H1 (cell line): ENCODE measurements at regions not wholly inside any gene's neighbourhood (a gene's known extent, or its start where the extent isn't known, plus 50 kb on each side); places are given as distances from the start of the nearest gene placed in this dataset.

Source experiments
- CTCF ChIA-PET: fragments of 300-600 bp; sonication (Branson Sonifier 250); formaldehyde crosslinking; loops from one replicate; lab custom pipeline; 2021; ENCODE audit not compliant: partially characterized antibody; lab: Charles Lee
- POLR2A ChIA-PET: fragments of 300-600 bp; sonication (Branson Sonifier 250); formaldehyde crosslinking; loops from one replicate; lab custom pipeline; 2021; ENCODE audit warnings: inconsistent platforms; ENCODE audit not compliant: partially characterized antibody; lab: Charles Lee
- DNase-seq, 2 experiments: peaks; one replicate each; pipeline versions ENCODE4 v3.0.0 to v3.0.0-alpha.2; 2010 to 2022; ENCODE audit warnings: low spot score in 2 of 2, low read depth in 1 of 2, mixed read lengths in 1 of 2
- FAIRE-seq: peaks from 2 replicates; lab custom pipeline; 2011; peaks lifted over from hg19 to GRCh38; lab: Jason Lieb, UNC
- H2AFZ ChIP-seq: 2 replicates; pipeline ENCODE4 v1.8.1; 2012; ENCODE audit warnings: low read length, inconsistent platforms
- H2AK5ac ChIP-seq: 2 replicates; pipeline ENCODE4 v1.6.1; 2013; ENCODE audit warnings: low read depth, low read length
- H2BK120ac ChIP-seq: replicated peaks from 2 replicates; pipeline ENCODE3; 2013; ENCODE audit warnings: low read depth, low read length, inconsistent platforms
- H2BK12ac ChIP-seq: 2 replicates; pipeline ENCODE4 v1.6.1; 2013; ENCODE audit warnings: low read depth, low read length
- H2BK15ac ChIP-seq: 2 replicates; pipeline ENCODE4 v1.6.1; 2013; ENCODE audit warnings: low read length
- H2BK20ac ChIP-seq: 2 replicates; pipeline ENCODE4 v1.6.1; 2013; ENCODE audit warnings: low read length
- H2BK5ac ChIP-seq: 2 replicates; pipeline ENCODE4 v1.6.1; 2013; ENCODE audit warnings: low read depth, low read length
- H3K14ac ChIP-seq: 2 replicates; pipeline ENCODE4 v1.6.1; 2013; ENCODE audit warnings: inconsistent platforms; ENCODE audit not compliant: insufficient read length
- H3K18ac ChIP-seq: 2 replicates; pipeline ENCODE4 v1.6.1; 2013; ENCODE audit warnings: low read length; ENCODE audit errors: extremely low read depth
- H3K23ac ChIP-seq: 2 replicates; pipeline ENCODE4 v1.6.1; 2013; ENCODE audit warnings: inconsistent platforms; ENCODE audit not compliant: insufficient read length
- H3K23me2 ChIP-seq: 2 replicates; pipeline ENCODE4 v1.6.1; 2013; ENCODE audit warnings: low read depth, low read length
- H3K27ac ChIP-seq: 2 replicates; pipeline ENCODE4 v1.6.1; 2011; ENCODE audit warnings: low read depth, low read length, inconsistent platforms
- H3K27me3 ChIP-seq, 4 experiments: replicated peaks in 1 of 4; 1 replicate in 1 of 4; 2 replicates in 3 of 4; pipeline versions ENCODE4 v1.6.1 to v1.8.1; 2011 to 2013; ENCODE audit warnings: low read length in 3 of 4, mild to moderate bottlenecking in 3 of 4, inconsistent platforms in 2 of 4, mixed read lengths in 2 of 4, moderate library complexity in 1 of 4; ENCODE audit not compliant: control insufficient read depth in 3 of 4, insufficient read depth in 3 of 4; ENCODE audit errors: extremely low read depth in 1 of 4
- H3K36me3 ChIP-seq, 4 experiments: 2 replicates each; pipeline versions ENCODE4 v1.6.1 to v1.8.1; 2011 to 2013; ENCODE audit warnings: mild to moderate bottlenecking in 4 of 4, low read length in 3 of 4, moderate library complexity in 2 of 4, control low read depth in 1 of 4, inconsistent platforms in 1 of 4; ENCODE audit not compliant: insufficient read depth in 4 of 4, control insufficient read depth in 2 of 4
- H3K4ac ChIP-seq: replicated peaks from 2 replicates; pipeline ENCODE3; 2013; ENCODE audit warnings: low read length, low read depth, mixed read lengths, inconsistent platforms; ENCODE audit not compliant: insufficient read length
- H3K4me1 ChIP-seq, 4 experiments: replicated peaks in 1 of 4; 1 replicate in 1 of 4; 2 replicates in 3 of 4; pipeline versions ENCODE4 v1.6.1 to v1.8.1; 2011 to 2013; ENCODE audit warnings: low read length in 3 of 4, inconsistent platforms in 2 of 4, mixed read lengths in 1 of 4; ENCODE audit not compliant: insufficient read depth in 4 of 4, control insufficient read depth in 3 of 4
- H3K4me2 ChIP-seq, 2 experiments: 2 replicates each; pipeline versions ENCODE4 v1.6.1 to v1.8.1; 2011 to 2013; ENCODE audit warnings: low read depth in 2 of 2, low read length in 2 of 2, control low read depth in 1 of 2, inconsistent platforms in 1 of 2, mild to moderate bottlenecking in 1 of 2; ENCODE audit not compliant: insufficient read depth in 1 of 2
- H3K4me3 ChIP-seq, 4 experiments: fragments of 200-600, 300-600 bp in 1 of 4; sonication (generic), shearing (Covaris generic), sonication (Bioruptor Twin) in 1 of 4; 2 replicates each; pipeline versions ENCODE4 v1.5.1 to v1.8.1; 2011 to 2016; ENCODE audit warnings: low read length in 4 of 4, low read depth in 3 of 4, control low read depth in 2 of 4, inconsistent platforms in 2 of 4, mild to moderate bottlenecking in 2 of 4, mixed read lengths in 1 of 4, moderate library complexity in 1 of 4; ENCODE audit not compliant: insufficient read depth in 2 of 4; ENCODE audit errors: extremely low read depth in 1 of 4
- H3K56ac ChIP-seq: replicated peaks from 2 replicates; pipeline ENCODE3; 2013; ENCODE audit warnings: low read depth, mild to moderate bottlenecking, mixed read lengths, low read length, inconsistent platforms; ENCODE audit not compliant: insufficient read length
- H3K79me1 ChIP-seq: 2 replicates; pipeline ENCODE4 v1.6.1; 2013; ENCODE audit warnings: low read depth, low read length, control low read depth
- H3K79me2 ChIP-seq, 2 experiments: 2 replicates each; pipeline versions ENCODE4 v1.6.1 to v1.8.1; 2012 to 2013; ENCODE audit warnings: low read length in 2 of 2, mild to moderate bottlenecking in 2 of 2, inconsistent platforms in 1 of 2; ENCODE audit not compliant: insufficient read depth in 2 of 2, control insufficient read depth in 1 of 2
- H3K9ac ChIP-seq, 4 experiments: replicated peaks in 1 of 4; 1 replicate in 1 of 4; 2 replicates in 3 of 4; pipeline versions ENCODE4 v1.6.1 to v1.8.1; 2011 to 2013; ENCODE audit warnings: low read depth in 3 of 4, low read length in 3 of 4, control low read depth in 2 of 4, mild to moderate bottlenecking in 2 of 4, moderate library complexity in 2 of 4, inconsistent platforms in 1 of 4; ENCODE audit errors: extremely low read depth in 1 of 4
- H3K9me3 ChIP-seq, 2 experiments: 2 replicates each; pipeline versions ENCODE4 v1.6.1 to v1.8.1; 2012 to 2013; ENCODE audit warnings: mild to moderate bottlenecking in 2 of 2, moderate library complexity in 2 of 2, control low read depth in 1 of 2, inconsistent platforms in 1 of 2, low read depth in 1 of 2, low read length in 1 of 2, mixed read lengths in 1 of 2; ENCODE audit not compliant: insufficient read depth in 2 of 2
- H4K20me1 ChIP-seq, 2 experiments: replicated peaks in 1 of 2; 2 replicates each; pipeline versions ENCODE3 to v1.8.1; 2011 to 2013; ENCODE audit warnings: inconsistent platforms in 2 of 2, low read length in 2 of 2, mild to moderate bottlenecking in 1 of 2; ENCODE audit not compliant: insufficient read depth in 2 of 2, control insufficient read depth in 1 of 2
- H4K5ac ChIP-seq: 2 replicates; pipeline ENCODE4 v1.6.1; 2013; ENCODE audit warnings: low read length, low read depth, mixed read lengths, inconsistent platforms; ENCODE audit not compliant: insufficient read length
- H4K8ac ChIP-seq: 2 replicates; pipeline ENCODE4 v1.8.0; 2013; ENCODE audit warnings: mild to moderate bottlenecking, moderate library complexity, low read length, inconsistent platforms; ENCODE audit not compliant: insufficient read depth; ENCODE audit errors: extremely low read depth
- H4K91ac ChIP-seq: replicated peaks from 2 replicates; pipeline ENCODE3; 2013; ENCODE audit warnings: low read length, mixed read lengths, inconsistent platforms; ENCODE audit not compliant: insufficient read length
- BCL11A ChIP-seq, 2 experiments: IDR thresholded peaks; one replicate each; pipeline ENCODE4 v1.6.1; 2011; ENCODE audit warnings: low read depth in 2 of 2, low read length in 2 of 2, mild to moderate bottlenecking in 2 of 2
- CBX8 ChIP-seq: fragments of 300-800, 300-1000 bp; sonication (generic); IDR thresholded peaks from 2 replicates; pipeline ENCODE4 v1.7.1; 2016; ENCODE audit warnings: low read depth, low read length, borderline replicate concordance
- EP300 ChIP-seq, 2 experiments: IDR thresholded peaks; 1 replicate in 1 of 2; 2 replicates in 1 of 2; pipeline ENCODE4 v1.6.1; 2011 to 2012; ENCODE audit warnings: low read depth in 2 of 2, low read length in 2 of 2, mild to moderate bottlenecking in 2 of 2, borderline replicate concordance in 1 of 2, inconsistent platforms in 1 of 2, moderate library complexity in 1 of 2
- FOSL1 ChIP-seq: IDR thresholded peaks from 2 replicates; pipeline ENCODE4 v1.6.1; 2011; ENCODE audit warnings: mild to moderate bottlenecking, low read depth, low read length, moderate library complexity; ENCODE audit not compliant: insufficient read depth
- JUN ChIP-seq: IDR thresholded peaks from 2 replicates; pipeline ENCODE4 v1.6.1; 2011; ENCODE audit warnings: low read depth, mild to moderate bottlenecking, improper control_type of control experiment, low read length
- KDM1A ChIP-seq: fragments of 200-600, 300-600 bp; sonication (generic); IDR thresholded peaks from 2 replicates; pipeline ENCODE4 v1.7.1; 2016; ENCODE audit warnings: mild to moderate bottlenecking, low read length, borderline replicate concordance
- NRF1 ChIP-seq: IDR thresholded peaks from 2 replicates; pipeline ENCODE4 v1.6.1; 2011; ENCODE audit warnings: mild to moderate bottlenecking, low read depth, low read length, improper control_type of control experiment
- PHF8 ChIP-seq: fragments of 200-600 bp; sonication (generic); conservative IDR thresholded peaks from 2 replicates; pipeline ENCODE4 v1.7.1; 2012; ENCODE audit warnings: low read depth, mild to moderate bottlenecking, inconsistent platforms, low read length, moderate library complexity
- RNF2 ChIP-seq: fragments of 200-900, 300-1000 bp; sonication (generic); IDR thresholded peaks from 2 replicates; pipeline ENCODE4 v1.7.1; 2016; ENCODE audit warnings: borderline replicate concordance, low read depth, mild to moderate bottlenecking, antibody characterized with exemption, low read length; ENCODE audit not compliant: poor library complexity, severe bottlenecking; ENCODE audit errors: missing control alignments
- SIRT6 ChIP-seq: IDR thresholded peaks from one replicate; pipeline ENCODE4 v1.7.1; 2012; ENCODE audit warnings: low read length, inconsistent platforms
- SP1 ChIP-seq: IDR thresholded peaks from 2 replicates; pipeline ENCODE4 v1.6.1; 2011; ENCODE audit warnings: low read depth, low read length
- SP2 ChIP-seq: IDR thresholded peaks from 2 replicates; pipeline ENCODE4 v1.6.1; 2012; ENCODE audit warnings: mild to moderate bottlenecking, low read length, inconsistent platforms
- SUZ12 ChIP-seq: fragments of 200-600 bp; sonication (generic); IDR thresholded peaks from 2 replicates; pipeline ENCODE4 v1.6.1; 2012; ENCODE audit warnings: mild to moderate bottlenecking, inconsistent platforms, low read length, moderate library complexity, mixed read lengths
- TAF1 ChIP-seq: IDR thresholded peaks from 2 replicates; pipeline ENCODE4 v1.6.1; 2011; ENCODE audit warnings: mild to moderate bottlenecking, low read depth, low read length
- TAF7 ChIP-seq: optimal IDR thresholded peaks from 2 replicates; pipeline ENCODE3; 2011; ENCODE audit warnings: low read depth, mild to moderate bottlenecking, inconsistent platforms, low read length, moderate library complexity, borderline replicate concordance
- YY1 ChIP-seq: IDR thresholded peaks from 2 replicates; pipeline ENCODE4 v1.6.1; 2011; ENCODE audit warnings: low read depth, mild to moderate bottlenecking, low read length

DNA sequence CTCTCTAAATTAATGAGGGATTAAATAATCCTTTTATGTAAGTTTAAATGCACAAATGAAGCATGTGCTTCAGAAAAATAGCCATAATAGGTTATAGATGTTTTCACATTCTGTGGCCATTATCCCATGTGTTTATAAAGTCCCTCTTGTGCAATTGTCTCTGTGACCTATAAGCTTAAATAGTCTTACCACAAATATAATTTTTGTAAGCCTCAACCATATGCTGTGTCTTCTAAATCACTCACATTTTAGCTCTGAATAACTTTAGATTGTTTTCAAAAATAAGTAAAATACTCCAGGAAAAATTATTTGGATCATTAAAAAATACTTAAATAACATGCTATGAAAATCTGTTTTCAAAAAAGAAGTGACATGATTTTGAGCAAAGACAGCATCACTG, 1894.7 kb downstream of the MAT2B start:
- no peak for DNase-seq
- H2AFZ ChIP-seq, result no peak overlapping the region
- no peak overlapping the region for H3K27ac ChIP-seq
- no peaks in the 10 kb centered on the region for H4K20me1 ChIP-seq
- H3K4me3 ChIP-seq, result no peak overlapping the region
- H3K23ac ChIP-seq, result no peak overlapping the region
- H3K23me2 ChIP-seq, result no peaks in the 10 kb centered on the region
- no peaks in the 10 kb centered on the region for H3K36me3 ChIP-seq
- H2BK15ac ChIP-seq, result no peak overlapping the region
- no peak for FAIRE-seq
- H3K9ac ChIP-seq, result no peak overlapping the region
- H2BK12ac ChIP-seq, result no peak overlapping the region
- H2BK5ac ChIP-seq, result no peak overlapping the region
- no peaks in the 10 kb centered on the region for H3K9me3 ChIP-seq
- no peak overlapping the region for H3K18ac ChIP-seq
- POLR2A ChIA-PET, result no interaction called here
- no peak overlapping the region for H3K4ac ChIP-seq
- H3K79me1 ChIP-seq, result no peaks in the 10 kb centered on the region
- no peak overlapping the region for H3K56ac ChIP-seq
- no peak overlapping the region for H4K5ac ChIP-seq
- H4K91ac ChIP-seq, result no peak overlapping the region
- no peak overlapping the region for H2AK5ac ChIP-seq
- H3K4me2 ChIP-seq, result no peak overlapping the region
- H3K14ac ChIP-seq, result no peak overlapping the region
- H3K4me1 ChIP-seq, result no peaks in the 10 kb centered on the region
- H2BK120ac ChIP-seq, result no peak overlapping the region
- CTCF ChIA-PET, result no interaction called here
- no peaks in the 10 kb centered on the region for H3K27me3 ChIP-seq
- no peaks in the 10 kb centered on the region for H3K79me2 ChIP-seq
- H4K8ac ChIP-seq, result no peak overlapping the region
- no peak overlapping the region for H2BK20ac ChIP-seq
- TF ChIP-seq CBX8, result no peak
- TF ChIP-seq BCL11A (IDR thresholded peaks at IDR 0.05; ENCODE audit: low read depth in 2 of 2, low read length in 2 of 2), result no peak
- no peak for TF ChIP-seq TAF1
- no peak for TF ChIP-seq SP1
- TF ChIP-seq NRF1, result no peak
- no peak for TF ChIP-seq SP2
- no peak for TF ChIP-seq RNF2
- no peak for TF ChIP-seq FOSL1
- no peak for TF ChIP-seq KDM1A
- no peak for TF ChIP-seq YY1
- TF ChIP-seq EP300 (IDR thresholded peaks at IDR 0.05; ENCODE audit: borderline replicate concordance in 1 of 2, low read depth in 2 of 2, low read length in 2 of 2), result no peak
- no peak for TF ChIP-seq PHF8
- no peak for TF ChIP-seq JUN
- no peak for TF ChIP-seq SIRT6
- no peak for TF ChIP-seq TAF7
- TF ChIP-seq SUZ12, result no peak
